Glomerular endothelial cell (primary cell): ENCODE measurements at regions not wholly inside any gene's neighbourhood (a gene's known extent, or its start where the extent isn't known, plus 50 kb on each side); places are given as distances from the start of the nearest gene placed in this dataset.

Experiments
- DNase-seq: peaks from one replicate; pipeline ENCODE4 v3.0.0-alpha.2; 2011; ENCODE audit warnings: low read depth, low spot score; ENCODE audit errors: extremely low read depth

GRCh38 chrX:2608638-2609430 is 82.3 kb upstream of the CD99 start:
- DNase-seq, result no peak

- no peak for DNase-seq
These were observed 84.0 kb upstream of the CD99 start for GRCh38 chrX:2607113-2607512.

DNA sequence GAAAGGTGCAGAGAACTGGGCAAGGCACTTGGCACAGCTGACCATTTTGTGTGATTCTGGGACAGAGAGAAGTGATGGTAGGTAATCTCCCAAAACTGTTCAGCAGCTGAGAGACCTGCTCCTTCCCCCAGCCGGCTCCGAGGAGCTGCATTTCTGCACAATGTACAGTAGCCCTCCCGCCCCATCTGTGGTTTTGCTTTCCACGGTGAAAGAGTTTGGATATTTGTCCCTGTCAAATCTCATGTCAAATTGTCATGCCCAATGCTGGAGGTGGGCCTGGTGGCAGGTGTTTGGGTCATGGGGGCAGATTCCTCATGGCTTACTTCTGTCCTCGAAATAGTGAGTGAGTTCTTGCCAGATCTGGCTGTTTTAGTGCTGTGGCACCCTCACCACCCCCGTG is 90.5 kb upstream of the CD99 start:
- DNase-seq, result no peak

- DNase-seq, result no peak
These were observed 94.4 kb upstream of the CD99 start for GRCh38 chrX:2596555-2597255.

DNA sequence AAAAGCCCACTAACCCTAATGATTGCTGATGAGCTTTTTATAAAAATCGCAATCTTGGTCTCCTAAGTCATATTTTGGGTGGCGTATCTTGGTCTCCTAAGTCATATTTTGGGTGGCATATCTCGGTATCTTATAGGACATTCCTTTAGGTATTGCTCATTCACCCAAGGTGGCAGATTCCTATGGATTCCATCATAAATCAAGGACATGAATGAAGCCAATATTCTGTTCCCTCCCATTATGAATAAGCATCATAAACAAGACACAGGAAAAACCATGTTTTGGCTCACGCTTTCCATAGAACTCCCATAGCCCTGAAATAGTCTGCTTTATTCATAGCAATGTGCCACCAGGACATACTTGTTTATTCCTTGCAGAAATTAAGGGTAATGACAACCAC is 95.0 kb upstream of the CD99 start:
- no peak for DNase-seq

GRCh38 chrX:2595258-2595657 is 94.5 kb upstream of the DHRSX start:
- DNase-seq, result no peak

DNA sequence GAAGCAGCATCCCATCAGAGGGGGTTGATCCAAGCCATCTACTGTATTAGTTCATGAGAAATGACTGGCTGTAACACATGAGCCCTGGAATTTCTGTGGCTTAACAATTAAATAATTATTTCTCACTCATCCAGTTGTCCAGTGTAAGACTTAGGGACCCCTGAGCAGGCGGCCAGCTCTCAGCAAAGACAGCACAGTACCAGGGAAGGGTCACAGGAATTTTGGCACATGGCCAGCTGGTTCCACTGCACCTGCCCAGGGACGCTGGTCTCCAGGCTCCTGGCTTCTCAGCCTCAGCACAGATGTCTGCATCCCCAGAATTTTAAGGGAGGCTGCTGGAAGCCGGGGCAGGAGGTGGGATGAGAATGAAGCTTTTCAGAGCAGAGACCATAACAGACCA is 93.7 kb upstream of the DHRSX start:
- DNase-seq, result no peak

DNA sequence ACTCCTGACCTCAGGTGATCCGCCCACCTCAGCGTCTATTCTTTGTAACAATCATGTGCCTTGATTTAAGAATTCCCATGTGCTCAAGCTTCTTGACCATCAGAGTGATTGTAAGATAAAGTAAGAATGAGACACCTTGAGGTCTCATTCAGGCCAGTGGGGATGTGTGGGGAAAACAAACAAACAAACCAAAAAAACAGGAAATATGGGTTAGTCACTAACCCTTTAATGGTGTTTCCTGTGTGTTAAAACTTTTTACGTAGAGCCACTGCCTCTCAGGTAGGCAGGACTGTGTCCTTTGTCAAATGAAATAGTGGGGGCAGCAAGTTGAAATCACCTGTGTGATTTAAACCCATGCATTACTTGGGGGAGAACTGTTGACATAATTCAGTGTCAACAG is 91.5 kb upstream of the DHRSX start:
- no peak for DNase-seq

DNA sequence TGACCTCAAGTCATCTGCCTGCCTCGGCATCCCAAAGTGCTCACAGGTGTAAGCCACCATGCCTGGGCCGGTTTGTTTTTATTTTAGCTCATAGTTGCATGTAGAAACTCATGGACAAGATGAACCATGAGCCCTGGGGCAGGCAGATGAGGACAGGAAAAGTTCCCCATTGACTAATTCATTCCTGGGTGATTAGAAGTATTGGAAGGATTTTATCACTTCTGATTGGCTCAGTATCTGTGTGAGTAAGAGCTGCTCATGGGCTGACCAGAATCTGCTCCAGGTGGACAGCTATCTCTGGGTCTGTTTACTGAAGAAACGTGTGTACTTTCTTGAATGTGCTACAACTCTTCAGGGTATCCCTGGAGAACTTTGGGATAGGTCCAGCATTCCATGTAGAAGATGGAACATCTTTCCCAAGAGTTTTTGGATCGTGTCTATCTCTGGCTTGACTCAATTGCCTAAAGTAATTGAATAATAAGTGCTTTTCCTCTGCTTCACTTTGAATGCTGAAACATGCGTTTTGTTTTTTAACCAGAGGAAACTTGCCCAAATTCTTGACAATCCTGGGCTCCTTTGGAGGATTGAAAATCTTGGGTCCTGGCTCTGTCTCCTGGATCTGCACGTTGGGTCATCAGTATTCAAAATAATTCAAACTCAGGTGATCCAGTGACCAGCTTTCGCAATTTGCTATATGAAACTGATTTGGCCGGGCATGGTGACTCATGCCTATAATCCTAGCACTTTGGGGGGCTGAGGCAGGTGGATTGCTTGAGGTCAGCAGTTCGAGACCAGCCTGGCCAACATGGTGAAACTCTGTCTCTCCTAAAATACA is 88.6 kb upstream of the DHRSX start:
- DNase-seq, result no peak

DNA sequence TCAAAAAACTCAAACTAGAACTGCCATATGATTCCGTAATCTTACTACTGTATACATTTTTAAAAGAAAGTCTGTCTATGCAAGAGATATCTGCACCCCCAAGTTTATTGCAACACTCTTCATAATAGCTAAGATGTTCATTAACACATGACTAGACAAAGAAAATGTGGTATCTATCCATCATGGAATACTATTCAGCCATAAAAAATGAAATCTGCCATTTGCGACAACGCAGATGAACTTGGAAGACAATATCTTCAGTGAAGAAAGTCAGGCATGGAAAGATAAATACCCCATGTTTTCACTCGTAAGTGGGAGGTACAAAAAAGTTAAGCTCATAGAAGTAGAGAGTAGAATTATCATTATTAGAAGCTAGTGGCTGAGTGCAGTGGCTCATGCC is 87.3 kb upstream of the DHRSX start:
- no peak for DNase-seq

GRCh38 chrX:2587146-2587545 is 86.4 kb upstream of the DHRSX start:
- DNase-seq, result no peak

DNA sequence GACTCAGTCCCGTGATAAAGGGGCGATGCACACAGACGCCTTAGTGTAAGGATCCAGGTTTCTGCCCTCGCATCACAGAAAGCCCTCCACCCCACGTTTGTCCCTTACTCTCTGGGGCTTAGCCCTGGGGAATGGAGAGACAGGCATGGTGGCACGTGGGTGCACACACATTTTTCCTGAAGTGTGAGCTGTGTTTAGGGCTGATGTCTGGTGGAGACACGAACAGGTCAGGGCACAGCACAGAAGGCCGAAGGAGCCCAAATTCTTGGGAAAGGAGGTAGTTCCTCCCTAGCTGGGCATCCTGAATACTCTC is 84.3 kb upstream of the DHRSX start:
- DNase-seq, result no peak

DNA sequence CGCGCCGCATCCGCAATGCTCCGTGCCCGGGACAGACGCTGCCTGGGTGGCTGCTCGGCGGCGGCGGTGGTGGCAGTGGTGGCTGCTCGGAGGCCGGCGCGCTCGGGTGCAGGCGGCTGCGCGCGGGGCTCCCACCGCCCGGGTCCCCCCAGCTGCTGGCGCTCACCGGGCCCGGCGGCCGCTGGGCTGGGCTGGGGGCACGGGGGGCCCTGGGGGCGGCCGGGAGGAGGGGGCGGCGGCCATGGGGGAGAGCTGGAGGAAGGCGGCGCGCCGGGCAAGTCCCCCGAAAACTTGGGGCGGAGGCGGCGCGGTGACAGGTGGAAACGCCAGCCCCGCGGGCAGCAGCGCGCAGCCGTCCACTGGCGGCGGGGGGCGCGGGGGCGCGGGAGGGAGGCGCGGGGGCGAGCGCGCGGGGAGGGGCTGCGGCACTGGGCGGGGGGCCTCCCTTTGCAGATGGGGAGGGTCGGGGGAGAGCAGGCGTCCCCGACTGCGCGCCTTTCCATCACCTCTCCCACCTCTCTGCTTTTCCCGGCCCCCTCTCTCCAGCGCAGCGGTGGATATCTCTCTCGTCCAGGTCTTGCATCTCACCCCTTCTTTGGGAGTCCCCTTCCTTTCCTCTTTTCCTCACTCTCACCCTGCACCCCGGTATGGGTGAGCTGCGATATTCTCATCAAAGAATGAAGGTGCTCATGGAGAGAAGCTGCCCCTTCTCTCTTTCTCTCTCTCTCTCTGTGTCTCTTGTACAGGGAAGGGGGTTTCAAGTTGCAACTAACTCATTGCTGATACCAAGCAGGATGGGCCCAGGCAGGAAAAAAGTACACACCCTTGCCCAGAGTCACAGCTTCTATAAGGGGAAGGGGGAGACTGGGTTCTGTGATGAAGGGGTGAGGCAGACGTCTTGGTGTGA is 83.7 kb upstream of the DHRSX start:
- DNase-seq, result no peak

DNA sequence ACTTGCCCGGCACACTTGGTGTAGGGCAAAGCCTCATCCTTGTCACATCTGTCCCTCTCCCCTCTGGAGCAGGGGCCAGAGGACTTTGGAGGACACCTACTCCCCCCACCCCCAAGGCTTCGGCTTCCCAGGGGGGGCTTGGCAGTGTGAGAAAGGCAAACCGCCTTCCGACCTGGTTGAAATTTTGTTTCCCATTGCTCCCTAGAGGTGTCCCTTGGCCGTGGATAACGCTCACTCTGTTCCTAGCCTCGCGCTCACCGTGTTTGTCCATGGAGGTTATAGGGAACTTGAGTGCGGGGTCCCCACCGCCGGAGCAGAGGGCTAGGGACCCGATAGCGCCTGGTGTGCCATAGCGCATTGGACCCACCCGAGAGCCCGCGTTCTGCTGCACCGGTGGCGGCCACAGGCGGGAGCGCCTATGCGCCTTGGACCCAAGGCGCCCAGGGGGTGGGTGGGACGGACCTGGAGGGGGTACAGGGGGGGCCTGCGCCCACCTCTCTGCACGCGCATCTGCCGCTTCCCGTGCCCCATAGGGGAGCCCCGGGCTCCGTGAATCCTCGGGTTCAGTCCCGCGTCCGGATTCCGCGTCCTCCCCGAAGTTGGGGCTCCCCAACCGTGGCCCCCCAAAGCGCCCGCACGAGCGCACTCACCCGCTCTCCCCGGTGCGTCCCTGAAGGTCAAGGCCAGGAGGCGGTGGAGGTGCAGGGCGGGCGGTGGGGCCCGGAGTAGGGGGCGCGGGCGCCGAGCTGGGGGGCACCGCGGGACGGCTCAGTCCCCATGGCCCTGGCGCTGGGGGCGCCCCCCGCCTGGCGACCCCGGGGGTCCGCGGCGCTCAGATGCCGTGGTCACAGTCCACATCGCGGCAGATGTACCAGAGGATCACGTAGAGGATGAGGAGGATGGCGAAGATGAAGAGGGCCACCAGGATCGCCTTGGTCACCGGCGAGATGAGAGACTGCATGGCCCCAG is 82.7 kb upstream of the DHRSX start:
- DNase-seq, result no peak

DNA sequence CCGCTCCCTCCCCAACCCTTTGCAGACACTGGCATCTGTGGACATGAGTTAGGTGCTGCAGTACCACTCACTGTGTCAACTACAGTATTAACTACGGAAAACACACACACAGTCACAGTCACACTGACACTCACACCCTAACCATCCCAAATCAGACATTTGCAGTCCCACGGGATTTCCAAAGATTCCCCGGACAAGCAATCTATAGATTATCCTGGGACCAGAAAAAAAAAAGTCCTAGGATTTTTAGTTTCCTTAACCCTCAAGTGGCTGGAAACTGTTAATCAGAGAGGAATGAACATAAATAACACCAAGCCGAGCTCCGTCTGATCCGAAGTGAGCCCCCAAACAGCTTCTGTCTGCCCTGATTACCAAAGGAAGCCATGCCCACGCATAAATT is 81.9 kb upstream of the DHRSX start:
- no peak for DNase-seq

DNA sequence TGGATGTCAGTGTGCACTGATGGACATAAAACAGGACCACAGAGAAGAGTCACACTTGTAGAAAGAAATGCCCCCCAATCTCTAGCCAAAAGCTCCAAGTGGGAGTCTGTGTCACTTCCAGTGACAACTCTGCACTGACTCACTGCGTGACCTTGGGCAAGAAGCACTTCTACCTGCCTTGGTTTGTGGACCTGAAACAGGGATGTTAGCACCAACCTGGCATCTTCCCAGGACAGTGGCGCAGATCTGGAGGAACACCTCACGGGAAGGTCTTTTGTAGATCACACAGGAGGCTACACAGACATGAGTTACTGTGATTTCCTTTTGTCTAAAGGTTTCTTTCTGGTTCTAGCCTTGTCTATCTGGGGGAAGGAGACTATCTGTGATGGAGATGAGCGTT is 80.5 kb upstream of the DHRSX start:
- no peak for DNase-seq

DNA sequence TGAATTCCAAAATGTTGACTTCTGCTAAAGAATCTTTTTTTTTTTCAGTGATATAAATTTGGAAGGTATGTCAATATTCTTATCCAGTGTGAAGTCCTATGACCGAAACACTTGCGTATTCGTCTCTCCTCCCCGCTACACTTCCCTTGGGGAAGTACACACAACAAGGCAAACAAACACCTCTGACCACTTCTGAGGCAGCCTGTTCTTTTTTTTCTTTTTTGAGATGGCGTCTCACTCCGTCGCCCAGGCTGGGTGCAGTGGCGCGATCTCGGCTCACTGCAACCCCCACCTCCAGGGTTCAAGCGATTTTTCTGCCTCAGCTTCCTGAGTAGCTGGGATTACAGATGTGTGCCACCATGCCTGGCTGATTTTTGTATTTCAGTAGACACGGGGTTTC is 78.1 kb upstream of the DHRSX start:
- DNase-seq, result no peak

DNA sequence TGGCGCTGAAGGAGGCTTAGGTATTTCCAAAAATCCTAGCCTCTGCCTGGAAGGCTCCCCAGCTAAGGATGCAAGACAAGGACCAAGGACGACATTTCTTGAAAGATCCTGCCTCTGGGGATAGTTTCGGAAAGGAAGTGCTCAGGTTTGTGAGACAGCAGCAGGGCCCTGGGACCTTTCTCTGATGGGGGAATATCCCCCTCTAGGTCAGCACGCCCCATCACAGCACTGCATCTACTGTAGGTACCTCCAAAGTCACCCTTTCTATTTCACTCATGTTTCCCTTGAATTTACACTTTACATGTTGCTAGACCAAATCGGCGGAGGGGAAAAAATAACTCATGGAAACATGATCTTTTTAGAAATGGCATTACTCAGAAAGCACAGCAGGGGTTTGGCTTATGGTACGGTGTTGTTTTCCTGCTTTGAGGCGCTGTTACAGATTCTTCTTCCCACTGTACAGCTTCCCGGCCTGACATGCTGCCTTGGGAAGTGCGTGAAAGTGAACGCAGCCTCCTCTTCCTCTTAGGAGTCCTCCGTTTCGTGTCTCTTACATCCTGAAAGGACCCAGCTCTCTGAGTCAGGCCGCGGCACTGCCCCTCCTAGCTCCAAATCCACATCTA is 77.2 kb upstream of the DHRSX start:
- DNase-seq, result no peak

- no peak for DNase-seq
These were observed 76.0 kb upstream of the DHRSX start for GRCh38 chrX:2576793-2577192.
